ENCODE measurements at regions not wholly inside any gene's neighbourhood (a gene's known extent, or its start where the extent isn't known, plus 50 kb on each side); places are given as distances from the start of the nearest gene placed in this dataset.

DNA sequence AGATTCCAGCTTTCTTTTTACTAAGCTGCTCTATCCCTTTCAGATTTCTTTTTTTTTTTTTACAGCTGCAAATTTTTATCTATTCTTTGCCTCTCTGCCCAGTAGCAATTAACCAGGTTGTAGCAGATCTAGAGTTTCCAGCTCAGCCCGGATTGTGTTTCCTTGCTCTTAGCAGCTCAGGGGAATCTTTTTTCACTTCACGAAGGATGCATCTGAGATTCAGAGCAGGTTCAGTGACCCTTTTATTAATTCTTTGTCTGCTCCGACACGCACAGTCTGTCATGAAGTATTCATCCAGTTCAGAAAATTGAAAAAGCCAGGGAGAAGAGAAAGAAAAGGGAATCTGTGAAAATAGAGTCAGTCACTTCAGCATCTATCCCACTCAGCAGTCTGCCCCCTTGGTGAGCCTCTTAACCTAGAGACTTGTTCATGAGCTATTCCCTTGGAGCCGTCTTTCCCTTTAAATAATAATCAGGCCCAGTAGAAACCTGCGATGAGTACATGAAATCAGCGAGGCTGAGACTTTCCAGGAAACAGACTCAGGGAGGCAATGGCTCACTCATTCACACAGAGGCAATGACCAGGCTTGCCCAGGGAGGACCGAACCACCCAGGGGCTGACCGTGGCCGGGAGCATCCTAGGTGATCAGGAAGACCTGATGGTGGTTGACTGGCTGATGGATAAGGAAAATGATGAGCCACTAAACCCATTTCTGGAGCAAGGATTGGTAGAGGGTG is 103.4 kb upstream of the ITGA6 start:
- TF ChIP-seq, protein P1, sequence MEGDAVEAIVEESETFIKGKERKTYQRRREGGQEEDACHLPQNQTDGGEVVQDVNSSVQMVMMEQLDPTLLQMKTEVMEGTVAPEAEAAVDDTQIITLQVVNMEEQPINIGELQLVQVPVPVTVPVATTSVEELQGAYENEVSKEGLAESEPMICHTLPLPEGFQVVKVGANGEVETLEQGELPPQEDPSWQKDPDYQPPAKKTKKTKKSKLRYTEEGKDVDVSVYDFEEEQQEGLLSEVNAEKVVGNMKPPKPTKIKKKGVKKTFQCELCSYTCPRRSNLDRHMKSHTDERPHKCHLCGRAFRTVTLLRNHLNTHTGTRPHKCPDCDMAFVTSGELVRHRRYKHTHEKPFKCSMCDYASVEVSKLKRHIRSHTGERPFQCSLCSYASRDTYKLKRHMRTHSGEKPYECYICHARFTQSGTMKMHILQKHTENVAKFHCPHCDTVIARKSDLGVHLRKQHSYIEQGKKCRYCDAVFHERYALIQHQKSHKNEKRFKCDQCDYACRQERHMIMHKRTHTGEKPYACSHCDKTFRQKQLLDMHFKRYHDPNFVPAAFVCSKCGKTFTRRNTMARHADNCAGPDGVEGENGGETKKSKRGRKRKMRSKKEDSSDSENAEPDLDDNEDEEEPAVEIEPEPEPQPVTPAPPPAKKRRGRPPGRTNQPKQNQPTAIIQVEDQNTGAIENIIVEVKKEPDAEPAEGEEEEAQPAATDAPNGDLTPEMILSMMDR (IDR thresholded peaks at IDR 0.05), result no peak
- TF ChIP-seq POLR2A (IDR thresholded peaks at IDR 0.05; ENCODE audit: low read length) (no peak), MAFK (IDR thresholded peaks at IDR 0.05; ENCODE audit: partially characterized antibody) (no peak), JUNB (IDR thresholded peaks at IDR 0.05) (no peak), EP300 (IDR thresholded peaks at IDR 0.05) (no peak), HOXA7 (CRISPR knock-in tag; IDR thresholded peaks at IDR 0.05) (no peak), CHD2 (IDR thresholded peaks at IDR 0.05; ENCODE audit: low read length, partially characterized antibody) (no peak)
- TF ChIP-seq, protein P2, sequence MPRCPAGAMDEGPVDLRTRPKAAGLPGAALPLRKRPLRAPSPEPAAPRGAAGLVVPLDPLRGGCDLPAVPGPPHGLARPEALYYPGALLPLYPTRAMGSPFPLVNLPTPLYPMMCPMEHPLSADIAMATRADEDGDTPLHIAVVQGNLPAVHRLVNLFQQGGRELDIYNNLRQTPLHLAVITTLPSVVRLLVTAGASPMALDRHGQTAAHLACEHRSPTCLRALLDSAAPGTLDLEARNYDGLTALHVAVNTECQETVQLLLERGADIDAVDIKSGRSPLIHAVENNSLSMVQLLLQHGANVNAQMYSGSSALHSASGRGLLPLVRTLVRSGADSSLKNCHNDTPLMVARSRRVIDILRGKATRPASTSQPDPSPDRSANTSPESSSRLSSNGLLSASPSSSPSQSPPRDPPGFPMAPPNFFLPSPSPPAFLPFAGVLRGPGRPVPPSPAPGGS (IDR thresholded peaks at IDR 0.05), result no peak
- TF ChIP-seq, protein P3, sequence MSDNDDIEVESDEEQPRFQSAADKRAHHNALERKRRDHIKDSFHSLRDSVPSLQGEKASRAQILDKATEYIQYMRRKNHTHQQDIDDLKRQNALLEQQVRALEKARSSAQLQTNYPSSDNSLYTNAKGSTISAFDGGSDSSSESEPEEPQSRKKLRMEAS (IDR thresholded peaks at IDR 0.05), result no peak

Measured in A549 (cell line).